Upper lobe of left lung (tissue), 6 donors: ENCODE measurements at regions not wholly inside any gene's neighbourhood (a gene's known extent, or its start where the extent isn't known, plus 50 kb on each side); places are given as distances from the start of the nearest gene placed in this dataset.

Experiments
- ATAC-seq, 2 donors: fragments of 200-7000 bp; cut with Tn5 transposase; one replicate each; pipeline ENCODE4 v1.9.1; 2022; ENCODE audit warnings: mild to moderate bottlenecking in 2 of 2, moderate library complexity in 2 of 2; ENCODE audit not compliant: low FRiP score in 2 of 2
- DNase-seq, 2 donors: peaks; one replicate each; pipeline ENCODE4 v3.0.0-alpha.2; 2019 to 2020
- H3K27ac ChIP-seq, 4 donors: fragments of 200-600 bp; sonication (generic); one replicate each; pipeline ENCODE4 v1.5.1; 2016 to 2019
- H3K27me3 ChIP-seq, 4 donors: fragments of 200-600 bp; sonication (generic); one replicate each; pipeline ENCODE4 v1.5.1; 2017 to 2019
- H3K36me3 ChIP-seq, 4 donors: fragments of 200-600 bp; sonication (generic); one replicate each; pipeline ENCODE4 v1.5.1; 2016 to 2019
- H3K4me1 ChIP-seq, 4 donors: fragments of 200-600 bp; sonication (generic); one replicate each; pipeline ENCODE4 v1.5.1; 2018 to 2019
- H3K4me3 ChIP-seq, 4 donors: fragments of 200-600 bp; sonication (generic); one replicate each; pipeline ENCODE4 v1.5.1; 2017 to 2019; ENCODE audit warnings: mild to moderate bottlenecking in 2 of 4, moderate library complexity in 1 of 4
- H3K9me3 ChIP-seq, 4 donors: fragments of 200-600 bp; sonication (generic); one replicate each; pipeline ENCODE4 v1.5.1; 2018 to 2019
- CTCF ChIP-seq, 6 experiments: fragments of 450-650 bp in 4 of 6; fragments of 200-600 bp in 2 of 6; sonication (generic) in 2 of 6; IDR thresholded peaks; one replicate each; pipeline ENCODE4 v1.5.1; 2016 to 2019; ENCODE audit warnings: antibody characterized with exemption in 6 of 6
- EP300 ChIP-seq, 4 donors: sonication (generic); formaldehyde crosslinking; IDR thresholded peaks; one replicate each; pipeline ENCODE4 v1.5.1; 2017; ENCODE audit warnings: antibody characterized with exemption in 4 of 4, control low read depth in 2 of 4
- POLR2A ChIP-seq, 4 donors: fragments of 450-650 bp; IDR thresholded peaks; one replicate each; pipeline ENCODE4 v1.5.1; 2016 to 2017; ENCODE audit warnings: antibody characterized with exemption in 4 of 4, mild to moderate bottlenecking in 2 of 4
- POLR2AphosphoS5 ChIP-seq, 2 donors: sonication (generic); formaldehyde crosslinking; IDR thresholded peaks; one replicate each; pipeline ENCODE4 v1.5.1; 2017; ENCODE audit warnings: antibody characterized with exemption in 2 of 2
- WGBS, 2 donors: methylation state at CpG; one replicate each; pipeline ENCODE4 v1.1.5; 2017 to 2018; 5-methylcytosine and 5-hydroxymethylcytosine counted together
- donor health status: DM: no; HTN: no; CAD: no; lungs with moderate emphysema.
- donor health status: DM: no; HTN: yes; CAD: no; lungs with severe emphysema.

DNA sequence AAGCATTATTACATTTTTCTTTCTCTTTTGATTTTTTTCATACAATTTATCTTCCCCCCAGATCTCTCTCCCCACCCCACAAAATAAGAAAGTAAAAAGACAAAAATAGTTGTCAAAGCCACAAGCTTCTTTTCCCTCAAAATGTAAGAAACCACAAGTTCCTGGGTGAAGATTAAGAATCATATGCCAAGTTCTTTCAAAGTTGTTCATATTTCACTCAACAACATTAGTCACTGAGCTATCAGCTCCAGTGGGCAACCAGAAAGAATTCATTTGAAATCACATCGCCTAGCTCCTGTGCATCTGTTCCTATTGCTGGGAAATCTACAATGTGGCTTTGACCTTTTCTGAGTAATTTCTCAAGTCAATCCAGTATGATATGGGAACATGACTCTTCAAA lies 681.6 kb upstream of the ARPP21 start:
- DNase-seq, result no peak
- WGBS, 2 donors, result 81 to 92% methylated on average over 1 of the region's 1 CpG
- Histone ChIP-seq H3K36me3 (no peaks in the 10 kb centered on the region), H3K27me3 (no peaks in the 10 kb centered on the region), H3K27ac (no peak overlapping the region), H3K4me3 (no peak overlapping the region), H3K4me1 (no peaks in the 10 kb centered on the region), H3K9me3 (peaks cover 0 to 3% (median 0%) of the 10 kb centered on the region in 4 donors)
- TF ChIP-seq CTCF (IDR thresholded peaks at IDR 0.05), result no peak
- no peak for TF ChIP-seq EP300 (IDR thresholded peaks at IDR 0.05)
- TF ChIP-seq POLR2A (IDR thresholded peaks at IDR 0.05), result no peak
- no peak for TF ChIP-seq POLR2AphosphoS5 (IDR thresholded peaks at IDR 0.05)
- ATAC-seq, result no peak

DNA sequence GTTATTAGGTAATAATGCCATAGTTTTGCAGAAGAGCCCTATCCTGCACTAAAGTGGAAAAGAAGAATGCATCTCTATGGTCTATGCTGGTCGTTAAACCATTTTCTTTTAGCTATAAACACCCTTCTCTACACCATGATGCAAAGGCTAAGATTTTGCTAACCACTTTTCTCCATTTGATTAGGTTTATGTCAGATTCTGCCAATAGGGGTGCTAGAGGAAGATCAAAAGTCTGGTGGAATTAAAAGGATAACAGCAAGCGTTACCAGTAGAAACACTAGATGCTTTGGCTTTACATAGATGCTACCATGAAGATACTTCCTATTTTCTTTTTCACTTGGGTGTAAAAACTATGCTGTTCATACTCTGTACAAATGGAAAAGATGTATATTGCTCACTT lies 669.8 kb upstream of the ARPP21 start:
- H3K9me3 ChIP-seq, result no peaks in the 10 kb centered on the region
- TF ChIP-seq POLR2A (IDR thresholded peaks at IDR 0.05) (no peak), POLR2AphosphoS5 (IDR thresholded peaks at IDR 0.05) (no peak), EP300 (IDR thresholded peaks at IDR 0.05) (no peak), CTCF (IDR thresholded peaks at IDR 0.05) (no peak)
- ATAC-seq, result no peak
- H3K27me3 ChIP-seq, result no peaks in the 10 kb centered on the region
- WGBS, 2 donors, result 85 to 87% methylated on average over 2 of the region's 2 CpGs
- no peaks in the 10 kb centered on the region for H3K36me3 ChIP-seq
- no peak for DNase-seq
- H3K27ac ChIP-seq, result no peak overlapping the region
- H3K4me3 ChIP-seq, result no peak overlapping the region
- no peaks in the 10 kb centered on the region for H3K4me1 ChIP-seq

DNA sequence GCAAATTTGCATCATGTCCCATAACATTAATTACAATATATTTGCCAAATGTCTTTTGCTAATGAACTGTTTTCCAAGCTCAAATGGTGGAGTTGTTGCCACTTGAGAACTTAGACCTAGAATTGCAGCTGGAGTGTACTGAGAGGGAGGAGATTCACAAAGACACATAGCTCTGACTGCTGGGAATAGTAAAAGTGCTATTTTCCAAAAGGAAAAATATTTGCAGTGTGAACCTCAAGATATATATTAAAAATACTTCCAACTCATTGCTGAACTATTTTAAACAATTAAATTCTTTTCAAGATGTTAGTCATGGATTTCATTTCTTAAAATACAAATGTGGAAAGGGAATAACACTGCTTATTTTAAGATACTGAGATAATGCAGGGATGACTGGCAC lies 666.8 kb upstream of the ARPP21 start:
- Histone ChIP-seq H3K4me3 (no peak overlapping the region), H3K9me3 (no peaks in the 10 kb centered on the region), H3K27me3 (no peaks in the 10 kb centered on the region), H3K27ac (no peak overlapping the region), H3K36me3 (no peaks in the 10 kb centered on the region), H3K4me1 (no peaks in the 10 kb centered on the region)
- DNase-seq, result no peak
- no peak for TF ChIP-seq POLR2A (IDR thresholded peaks at IDR 0.05)
- no peak for TF ChIP-seq EP300 (IDR thresholded peaks at IDR 0.05)
- ATAC-seq, result no peak

- WGBS, 2 donors, result 70 to 91% methylated on average over 1 of the region's 1 CpG
- TF ChIP-seq CTCF (IDR thresholded peaks at IDR 0.05) (no peak), EP300 (IDR thresholded peaks at IDR 0.05) (no peak), POLR2AphosphoS5 (IDR thresholded peaks at IDR 0.05) (no peak), POLR2A (IDR thresholded peaks at IDR 0.05) (no peak)
- no peaks in the 10 kb centered on the region for H3K27me3 ChIP-seq
- H3K27ac ChIP-seq, result no peak overlapping the region
- DNase-seq (no peak), ATAC-seq (no peak)
- no peak overlapping the region for H3K4me3 ChIP-seq
- no peaks in the 10 kb centered on the region for H3K9me3 ChIP-seq
- no peaks in the 10 kb centered on the region for H3K36me3 ChIP-seq
- H3K4me1 ChIP-seq, result no peaks in the 10 kb centered on the region
Observed at GRCh38 chr3:34973586-34973985, 665.7 kb upstream of the ARPP21 start.

DNA sequence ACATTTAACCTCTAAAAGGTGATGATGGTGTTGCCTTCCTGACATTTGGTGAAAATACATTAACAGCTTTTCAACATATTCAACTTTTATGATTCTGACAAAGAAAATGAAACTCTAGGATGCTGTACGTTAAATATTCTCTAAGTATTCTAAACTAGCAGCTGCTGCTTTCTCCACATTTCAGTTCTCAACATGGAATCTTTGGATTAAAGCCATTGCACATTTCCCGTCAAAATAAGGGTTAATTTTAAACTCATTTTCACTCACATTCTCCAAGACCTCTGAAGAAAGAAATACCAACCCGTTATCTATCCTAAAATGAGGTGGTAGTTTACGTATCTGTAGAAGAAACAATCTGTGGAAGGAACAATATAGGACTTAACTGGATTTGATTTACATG lies 655.7 kb upstream of the ARPP21 start:
- Histone ChIP-seq H3K27ac (no peak overlapping the region), H3K27me3 (no peaks in the 10 kb centered on the region), H3K36me3 (no peaks in the 10 kb centered on the region), H3K4me3 (no peak overlapping the region), H3K4me1 (no peaks in the 10 kb centered on the region), H3K9me3 (no peaks in the 10 kb centered on the region)
- no peak for ATAC-seq
- WGBS, 2 donors, result 51 to 58% methylated on average over 4 of the region's 4 CpGs
- TF ChIP-seq CTCF (IDR thresholded peaks at IDR 0.05) (no peak), POLR2AphosphoS5 (IDR thresholded peaks at IDR 0.05) (no peak), POLR2A (IDR thresholded peaks at IDR 0.05) (no peak), EP300 (IDR thresholded peaks at IDR 0.05) (no peak)
- DNase-seq, result no peak
